HK-2 (cell line): ENCODE measurements at regions not wholly inside any gene's neighbourhood (a gene's known extent, or its start where the extent isn't known, plus 50 kb on each side); places are given as distances from the start of the nearest gene placed in this dataset.

Experiments
- DNase-seq: peaks from one replicate; pipeline ENCODE4 v3.0.0-alpha.2; 2018; ENCODE audit not compliant: unreplicated experiment

- DNase-seq, result no peak
These were observed 186.2 kb downstream of the CXCL12 start for GRCh38 chr10:44198780-44199097.

- no peak for DNase-seq
These were observed 186.7 kb downstream of the CXCL12 start for GRCh38 chr10:44198096-44198779.

GRCh38 chr10:44197646-44198045, 187.3 kb downstream of the CXCL12 start:
- no peak for DNase-seq

- DNase-seq, result no peak
These were observed 188.6 kb downstream of the CXCL12 start for GRCh38 chr10:44196336-44196735.

GRCh38 chr10:44196008-44196320, 188.9 kb downstream of the CXCL12 start:
- DNase-seq, result no peak

- DNase-seq, result no peak
These were observed 189.5 kb downstream of the CXCL12 start for GRCh38 chr10:44195112-44196007.

- no peak for DNase-seq
These were observed 190.5 kb downstream of the CXCL12 start for GRCh38 chr10:44194435-44194834.

GRCh38 chr10:44193567-44194220, 191.2 kb downstream of the CXCL12 start:
- DNase-seq, result no peak

- no peak for DNase-seq
These were observed 191.7 kb downstream of the CXCL12 start for GRCh38 chr10:44193166-44193565.

- DNase-seq, result no peak
These were observed 192.5 kb downstream of the CXCL12 start for GRCh38 chr10:44192435-44192834.

- no peak for DNase-seq
These were observed 194.4 kb downstream of the CXCL12 start for GRCh38 chr10:44190541-44190940.

- DNase-seq, result no peak
These were observed 198.1 kb downstream of the CXCL12 start for GRCh38 chr10:44186821-44187220.

GRCh38 chr10:44186150-44186549, 198.7 kb downstream of the CXCL12 start:
- DNase-seq, result no peak

GRCh38 chr10:44185315-44185666, 199.6 kb downstream of the CXCL12 start:
- DNase-seq, result no peak

- no peak for DNase-seq
These were observed 200.1 kb downstream of the CXCL12 start for GRCh38 chr10:44184633-44185314.

- DNase-seq, result no peak
These were observed 200.9 kb downstream of the CXCL12 start for GRCh38 chr10:44183667-44184632.

GRCh38 chr10:44182909-44183308, 202.0 kb downstream of the CXCL12 start:
- DNase-seq, result no peak

- DNase-seq, result no peak
These were observed 204.4 kb downstream of the CXCL12 start for GRCh38 chr10:44180321-44181168.

GRCh38 chr10:44178856-44179255, 206.0 kb downstream of the CXCL12 start:
- no peak for DNase-seq

GRCh38 chr10:44178281-44178680, 206.6 kb downstream of the CXCL12 start:
- no peak for DNase-seq
